A673 (cell line): ENCODE measurements at regions not wholly inside any gene's neighbourhood (a gene's known extent, or its start where the extent isn't known, plus 50 kb on each side); places are given as distances from the start of the nearest gene placed in this dataset.

ENCODE experiments used
- CTCF ChIP-seq: fragments of 300-800, 200-600 bp; sonication (generic); conservative IDR thresholded peaks from 2 replicates; pipeline ENCODE4 v1.5.1; 2017; ENCODE audit warnings: low read depth, mild to moderate bottlenecking, antibody characterized with exemption, low read length, moderate library complexity, mixed read lengths
- EZH2 ChIP-seq: fragments of 200-600 bp; sonication (generic); IDR thresholded peaks from 2 replicates; pipeline ENCODE4 v1.6.1; 2017; ENCODE audit warnings: borderline replicate concordance, low read depth, mild to moderate bottlenecking, mixed read lengths, antibody characterized with exemption, low read length; ENCODE audit not compliant: poor library complexity, severe bottlenecking

- TF ChIP-seq CTCF (no peak), EZH2 (no peak)
Measured at GRCh38 chr2:4391013-4391412, 687.6 kb downstream of the DCDC2C start.
